Thyroid gland (tissue), 4 donors: ENCODE measurements at regions not wholly inside any gene's neighbourhood (a gene's known extent, or its start where the extent isn't known, plus 50 kb on each side); places are given as distances from the start of the nearest gene placed in this dataset.

Experiments used
- CTCF ChIP-seq, 6 experiments: fragments of 200-600 bp in 3 of 6; fragments of 450-650 bp in 3 of 6; sonication (generic) in 3 of 6; IDR thresholded peaks; one replicate each; pipeline ENCODE4 v1.5.1; 2016 to 2019; ENCODE audit warnings: antibody characterized with exemption in 6 of 6, mild to moderate bottlenecking in 2 of 6, inconsistent platforms in 1 of 6, moderate library complexity in 1 of 6
- POLR2A ChIP-seq, 2 donors: fragments of 450-650 bp; IDR thresholded peaks; one replicate each; pipeline ENCODE4 v1.6.1; 2017; ENCODE audit warnings: antibody characterized with exemption in 2 of 2, mild to moderate bottlenecking in 2 of 2, moderate library complexity in 1 of 2

GRCh38 chr3:178930116-178930515, 141.5 kb downstream of the ZMAT3 start:
- TF ChIP-seq CTCF (IDR thresholded peaks at IDR 0.05): no peak
- TF ChIP-seq POLR2A (IDR thresholded peaks at IDR 0.05): no peak
